ENCODE measurements at regions not wholly inside any gene's neighbourhood (a gene's known extent, or its start where the extent isn't known, plus 50 kb on each side); places are given as distances from the start of the nearest gene placed in this dataset.

- DNase-seq (ENCODE audit: low read depth in 2 of 2) = peak; percentile 54 to 81
- peak overlapping the region in 1 of 2 donors; percentile 33 for H3K4me3 ChIP-seq (replicated peaks in 1 of 2; ENCODE audit: low read depth in 2 of 2, low read length in 2 of 2)
- no peak for TF ChIP-seq CTCF (IDR thresholded peaks at IDR 0.05; ENCODE audit: low read depth, low read length)
These were observed 112.1 kb downstream of the UTP18 start for GRCh38 chr17:51372345-51373004.

GRCh38 chr17:51373489-51374152 lies 113.3 kb downstream of the UTP18 start:
- no peak overlapping the region for H3K4me3 ChIP-seq (replicated peaks in 1 of 2; ENCODE audit: low read depth in 2 of 2, low read length in 2 of 2)
- TF ChIP-seq CTCF (IDR thresholded peaks at IDR 0.05; ENCODE audit: low read depth, low read length) = no peak
- DNase-seq (ENCODE audit: low read depth in 2 of 2) = no peak

GRCh38 chr17:51374209-51374608 lies 113.9 kb downstream of the UTP18 start:
- no peak overlapping the region for H3K4me3 ChIP-seq (replicated peaks in 1 of 2; ENCODE audit: low read depth in 2 of 2, low read length in 2 of 2)
- no peak for DNase-seq (ENCODE audit: low read depth in 2 of 2)
- no peak for TF ChIP-seq CTCF (IDR thresholded peaks at IDR 0.05; ENCODE audit: low read depth, low read length)

- no peak overlapping the region for H3K4me3 ChIP-seq (replicated peaks in 1 of 2; ENCODE audit: low read depth in 2 of 2, low read length in 2 of 2)
- no peak for TF ChIP-seq CTCF (IDR thresholded peaks at IDR 0.05; ENCODE audit: low read depth, low read length)
- no peak for DNase-seq (ENCODE audit: low read depth in 2 of 2)
These were observed 115.4 kb downstream of the UTP18 start for GRCh38 chr17:51375771-51376170.

- no peak overlapping the region for H3K4me3 ChIP-seq (replicated peaks in 1 of 2; ENCODE audit: low read depth in 2 of 2, low read length in 2 of 2)
- DNase-seq (ENCODE audit: low read depth in 2 of 2) = no peak
- no peak for TF ChIP-seq CTCF (IDR thresholded peaks at IDR 0.05; ENCODE audit: low read depth, low read length)
These were observed 116.4 kb downstream of the UTP18 start for GRCh38 chr17:51376739-51377138.

GRCh38 chr17:51381262-51381661 lies 120.9 kb downstream of the UTP18 start:
- no peak for TF ChIP-seq CTCF (IDR thresholded peaks at IDR 0.05; ENCODE audit: low read depth, low read length)
- DNase-seq (ENCODE audit: low read depth in 2 of 2) = no peak
- no peak overlapping the region for H3K4me3 ChIP-seq (replicated peaks in 1 of 2; ENCODE audit: low read depth in 2 of 2, low read length in 2 of 2)

Measured in cardiac fibroblast (primary cell).